Osteocyte (in vitro differentiated cells): ENCODE measurements at regions not wholly inside any gene's neighbourhood (a gene's known extent, or its start where the extent isn't known, plus 50 kb on each side); places are given as distances from the start of the nearest gene placed in this dataset.

Experiments used
- DNase-seq: peaks from one replicate; pipeline ENCODE4 v3.0.0; 2021; ENCODE audit warnings: mixed read lengths; ENCODE audit not compliant: unreplicated experiment; ENCODE audit errors: extremely low spot score
- H3K27ac Mint-ChIP-seq: one replicate; pipeline ENCODE4 v1.8.0; 2021; ENCODE audit warnings: mild to moderate bottlenecking, mixed read lengths; ENCODE audit not compliant: unreplicated experiment
- H3K27me3 Mint-ChIP-seq: one replicate; pipeline ENCODE4 v1.8.0; 2021; ENCODE audit warnings: mixed read lengths; ENCODE audit not compliant: unreplicated experiment
- H3K36me3 Mint-ChIP-seq: one replicate; pipeline ENCODE4 v1.8.0; 2021; ENCODE audit warnings: mixed read lengths; ENCODE audit not compliant: unreplicated experiment
- H3K4me1 Mint-ChIP-seq: one replicate; pipeline ENCODE4 v1.8.0; 2021; ENCODE audit warnings: mixed read lengths; ENCODE audit not compliant: unreplicated experiment
- H3K4me3 Mint-ChIP-seq: one replicate; pipeline ENCODE4 v1.8.0; 2021; ENCODE audit warnings: mild to moderate bottlenecking, moderate library complexity, mixed read lengths; ENCODE audit not compliant: unreplicated experiment
- H3K9me3 Mint-ChIP-seq: one replicate; pipeline ENCODE4 v1.8.0; 2021; ENCODE audit warnings: mixed read lengths; ENCODE audit not compliant: unreplicated experiment
- TF ChIP-seq, protein P1 (sequence below): fragments of 200-600 bp; sonication (generic); IDR thresholded peaks from 2 replicates; pipeline ENCODE4 v1.5.0; 2021; ENCODE audit warnings: antibody characterized with exemption, mild to moderate bottlenecking, moderate library complexity

DNA sequence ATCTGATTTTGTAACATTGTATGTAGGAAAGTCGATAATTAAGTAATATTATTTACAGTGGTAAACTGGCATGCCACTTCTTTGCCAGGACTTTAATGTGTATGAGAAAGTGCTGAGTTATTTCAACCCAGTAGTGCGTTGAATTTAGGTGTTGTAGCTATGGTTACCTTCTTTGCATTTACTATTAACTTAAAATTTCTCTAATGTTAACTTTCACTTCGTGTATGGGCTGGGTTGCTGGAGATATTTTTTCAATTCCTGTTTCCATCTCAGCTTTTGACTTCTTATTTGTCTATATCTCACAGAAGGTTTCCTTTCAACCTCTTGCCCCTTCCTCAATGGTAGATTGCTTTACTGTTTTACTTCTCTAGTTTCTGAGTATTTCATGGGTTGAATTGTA, 1345.6 kb downstream of the FSCB start:
- DNase-seq: no peak
- Mint-ChIP-seq H3K36me3 (no peaks in the 10 kb centered on the region), H3K4me3 (no peak overlapping the region), H3K27ac (no peak overlapping the region), H3K27me3 (no peaks in the 10 kb centered on the region), H3K9me3 (no peaks in the 10 kb centered on the region), H3K4me1 (no peaks in the 10 kb centered on the region)
- TF ChIP-seq, protein P1, sequence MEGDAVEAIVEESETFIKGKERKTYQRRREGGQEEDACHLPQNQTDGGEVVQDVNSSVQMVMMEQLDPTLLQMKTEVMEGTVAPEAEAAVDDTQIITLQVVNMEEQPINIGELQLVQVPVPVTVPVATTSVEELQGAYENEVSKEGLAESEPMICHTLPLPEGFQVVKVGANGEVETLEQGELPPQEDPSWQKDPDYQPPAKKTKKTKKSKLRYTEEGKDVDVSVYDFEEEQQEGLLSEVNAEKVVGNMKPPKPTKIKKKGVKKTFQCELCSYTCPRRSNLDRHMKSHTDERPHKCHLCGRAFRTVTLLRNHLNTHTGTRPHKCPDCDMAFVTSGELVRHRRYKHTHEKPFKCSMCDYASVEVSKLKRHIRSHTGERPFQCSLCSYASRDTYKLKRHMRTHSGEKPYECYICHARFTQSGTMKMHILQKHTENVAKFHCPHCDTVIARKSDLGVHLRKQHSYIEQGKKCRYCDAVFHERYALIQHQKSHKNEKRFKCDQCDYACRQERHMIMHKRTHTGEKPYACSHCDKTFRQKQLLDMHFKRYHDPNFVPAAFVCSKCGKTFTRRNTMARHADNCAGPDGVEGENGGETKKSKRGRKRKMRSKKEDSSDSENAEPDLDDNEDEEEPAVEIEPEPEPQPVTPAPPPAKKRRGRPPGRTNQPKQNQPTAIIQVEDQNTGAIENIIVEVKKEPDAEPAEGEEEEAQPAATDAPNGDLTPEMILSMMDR: no peak

DNA sequence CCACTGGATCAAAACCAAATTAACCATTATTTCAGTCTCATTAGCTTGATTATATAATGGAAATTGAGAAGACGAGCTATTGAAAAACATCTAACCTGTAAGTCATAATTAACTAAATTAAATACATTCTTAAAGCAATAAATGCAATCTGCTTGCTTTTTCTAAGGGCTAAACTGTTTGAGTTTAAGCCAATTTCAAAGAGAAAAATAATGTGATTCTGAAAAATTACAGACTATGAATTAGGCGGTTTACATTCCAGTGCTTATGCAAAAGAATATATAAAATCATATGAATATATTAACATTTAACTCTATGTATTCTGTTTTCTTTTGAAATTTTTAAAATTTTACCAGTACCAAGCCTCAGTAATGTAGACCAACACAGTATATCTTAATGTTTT, 1349.4 kb downstream of the FSCB start:
- Mint-ChIP-seq H3K4me3 (no peak overlapping the region), H3K27ac (no peak overlapping the region), H3K27me3 (no peaks in the 10 kb centered on the region)

DNA sequence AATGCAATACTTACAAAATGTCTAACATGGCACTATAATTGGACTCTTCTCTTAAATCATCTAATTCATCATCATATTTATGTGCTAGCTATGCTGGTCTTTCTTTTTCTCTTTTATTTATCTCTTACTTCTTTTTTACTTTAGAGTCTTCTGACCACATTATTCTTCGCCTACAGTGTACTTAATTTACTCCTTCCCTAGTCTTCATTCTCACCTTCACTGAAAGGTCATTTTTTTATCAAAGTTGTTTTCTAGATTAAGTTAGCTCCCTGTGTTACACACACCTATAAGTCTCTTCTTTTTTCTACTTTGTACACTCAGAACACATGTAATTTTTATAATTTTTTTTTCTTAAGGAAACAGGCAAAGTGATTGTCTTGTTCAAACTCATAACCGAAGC, 1351.2 kb downstream of the FSCB start:
- Mint-ChIP-seq H3K27me3 (no peaks in the 10 kb centered on the region), H3K9me3 (peaks cover 4% of the 10 kb centered on the region), H3K4me1 (no peaks in the 10 kb centered on the region), H3K4me3 (no peak overlapping the region), H3K27ac (no peak overlapping the region), H3K36me3 (no peaks in the 10 kb centered on the region)
- no peak for DNase-seq
- TF ChIP-seq, protein P1: no peak

More for the DNA sequence above, 1349.4 kb downstream of the FSCB start:
- Mint-ChIP-seq H3K9me3 (peaks cover 4% of the 10 kb centered on the region), H3K36me3 (no peaks in the 10 kb centered on the region), H3K4me1 (no peaks in the 10 kb centered on the region)
- DNase-seq: no peak
- TF ChIP-seq, protein P1: no peak

DNA sequence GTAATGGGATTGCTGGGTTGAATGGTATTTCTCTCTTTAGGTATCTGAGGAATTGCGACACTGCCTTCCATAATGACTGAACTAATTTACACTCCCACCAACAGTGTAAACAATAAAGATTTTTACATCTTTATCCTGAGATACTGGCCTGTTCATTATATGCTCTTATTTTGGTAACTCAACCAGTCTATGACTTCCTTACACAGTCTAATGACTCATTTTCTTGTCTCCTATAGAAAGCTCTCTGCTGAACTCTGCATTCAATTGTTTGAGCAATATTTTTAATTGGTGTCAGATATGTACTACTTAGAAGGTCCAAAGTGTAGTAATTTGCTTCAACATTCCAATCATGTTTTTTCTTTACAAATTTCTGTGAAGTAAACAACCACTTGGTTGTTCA, 1351.8 kb downstream of the FSCB start:
- H3K36me3 Mint-ChIP-seq: no peaks in the 10 kb centered on the region
- TF ChIP-seq, protein P1: no peak
- no peaks in the 10 kb centered on the region for H3K27me3 Mint-ChIP-seq

DNA sequence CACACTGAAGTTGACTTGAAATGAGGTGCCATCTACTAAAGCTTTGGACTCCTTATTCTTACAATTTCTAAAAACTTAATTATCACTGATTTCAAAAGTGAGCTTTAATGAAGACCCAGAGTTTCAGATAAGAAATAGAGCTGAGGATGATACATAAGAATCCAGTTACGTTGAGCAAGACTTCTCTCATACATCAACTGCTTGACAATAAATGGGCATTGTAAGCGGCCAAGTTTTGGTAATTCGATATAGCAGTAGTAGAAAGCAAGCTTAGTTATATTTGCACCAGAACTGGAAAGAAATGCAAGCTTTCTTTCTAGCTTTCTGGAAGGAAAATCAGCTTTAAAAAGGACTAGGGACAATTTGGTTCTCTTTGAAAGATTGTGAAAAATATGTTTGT, 1359.6 kb downstream of the FSCB start:
- no peak for DNase-seq
- Mint-ChIP-seq H3K27me3 (no peaks in the 10 kb centered on the region), H3K4me1 (no peaks in the 10 kb centered on the region), H3K4me3 (no peak overlapping the region), H3K36me3 (no peaks in the 10 kb centered on the region), H3K27ac (no peak overlapping the region), H3K9me3 (no peaks in the 10 kb centered on the region)
- TF ChIP-seq, protein P1: no peak

More for the DNA sequence above, 1351.8 kb downstream of the FSCB start:
- peaks cover 4% of the 10 kb centered on the region for H3K9me3 Mint-ChIP-seq
- DNase-seq: no peak
- no peak overlapping the region for H3K4me3 Mint-ChIP-seq
- no peak overlapping the region for H3K27ac Mint-ChIP-seq
- no peaks in the 10 kb centered on the region for H3K4me1 Mint-ChIP-seq
